WERI-Rb-1 (cell line): ENCODE measurements at regions not wholly inside any gene's neighbourhood (a gene's known extent, or its start where the extent isn't known, plus 50 kb on each side); places are given as distances from the start of the nearest gene placed in this dataset.

Source experiments
- DNase-seq: peaks from one replicate; pipeline ENCODE4 v3.0.0-alpha.2; 2020
- H3K27ac ChIP-seq: fragments of 250-450 bp; sonication (Bioruptor Pico); 2 replicates; pipeline ENCODE4 v1.5.1; 2020; ENCODE audit warnings: mild to moderate bottlenecking, moderate library complexity
- H3K27me3 ChIP-seq: fragments of 250-450 bp; sonication (Bioruptor Pico); 2 replicates; pipeline ENCODE4 v1.5.1; 2021; ENCODE audit warnings: mild to moderate bottlenecking, low read depth, moderate library complexity; ENCODE audit not compliant: insufficient read depth, severe bottlenecking
- H3K36me3 ChIP-seq: fragments of 250-450 bp; sonication (Bioruptor Pico); 2 replicates; pipeline ENCODE4 v1.5.1; 2020; ENCODE audit warnings: mild to moderate bottlenecking, moderate library complexity
- H3K4me3 ChIP-seq: 2 replicates; pipeline ENCODE4 v1.5.1; 2011; ENCODE audit warnings: low read depth, mild to moderate bottlenecking, control low read depth, low read length
- H3K9me3 ChIP-seq: fragments of 250-450 bp; sonication (Bioruptor Pico); 2 replicates; pipeline ENCODE4 v1.5.1; 2021; ENCODE audit warnings: mild to moderate bottlenecking, moderate library complexity; ENCODE audit not compliant: severe bottlenecking
- TF ChIP-seq, protein P1 (sequence below): IDR thresholded peaks from 2 replicates; pipeline ENCODE4 v1.5.1; 2011; ENCODE audit warnings: low read depth, mild to moderate bottlenecking, control low read depth, inconsistent platforms, low read length

DNA sequence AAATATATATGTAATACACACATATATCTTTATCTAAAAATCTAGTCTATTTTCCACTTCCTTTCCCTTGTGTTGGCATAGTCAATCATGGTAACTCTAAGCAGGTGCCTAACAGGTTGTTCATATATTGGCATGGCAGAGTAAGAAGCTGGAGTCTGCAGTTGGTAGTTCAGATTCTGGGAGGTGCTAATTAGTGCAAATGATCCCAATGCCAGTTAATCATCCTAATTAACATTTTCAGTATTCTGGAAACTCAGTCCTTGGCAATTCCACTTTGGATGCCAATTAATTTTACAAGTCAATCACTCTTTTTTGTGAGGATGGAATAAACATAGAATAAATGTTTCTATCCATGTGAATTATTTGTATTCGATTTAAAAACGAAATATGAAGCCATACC lies 863.7 kb upstream of the SOX9 start:
- TF ChIP-seq, protein P1, sequence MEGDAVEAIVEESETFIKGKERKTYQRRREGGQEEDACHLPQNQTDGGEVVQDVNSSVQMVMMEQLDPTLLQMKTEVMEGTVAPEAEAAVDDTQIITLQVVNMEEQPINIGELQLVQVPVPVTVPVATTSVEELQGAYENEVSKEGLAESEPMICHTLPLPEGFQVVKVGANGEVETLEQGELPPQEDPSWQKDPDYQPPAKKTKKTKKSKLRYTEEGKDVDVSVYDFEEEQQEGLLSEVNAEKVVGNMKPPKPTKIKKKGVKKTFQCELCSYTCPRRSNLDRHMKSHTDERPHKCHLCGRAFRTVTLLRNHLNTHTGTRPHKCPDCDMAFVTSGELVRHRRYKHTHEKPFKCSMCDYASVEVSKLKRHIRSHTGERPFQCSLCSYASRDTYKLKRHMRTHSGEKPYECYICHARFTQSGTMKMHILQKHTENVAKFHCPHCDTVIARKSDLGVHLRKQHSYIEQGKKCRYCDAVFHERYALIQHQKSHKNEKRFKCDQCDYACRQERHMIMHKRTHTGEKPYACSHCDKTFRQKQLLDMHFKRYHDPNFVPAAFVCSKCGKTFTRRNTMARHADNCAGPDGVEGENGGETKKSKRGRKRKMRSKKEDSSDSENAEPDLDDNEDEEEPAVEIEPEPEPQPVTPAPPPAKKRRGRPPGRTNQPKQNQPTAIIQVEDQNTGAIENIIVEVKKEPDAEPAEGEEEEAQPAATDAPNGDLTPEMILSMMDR, result no peak
- Histone ChIP-seq H3K27ac (no peak overlapping the region), H3K27me3 (peaks cover 37% of the 10 kb centered on the region), H3K4me3 (no peak overlapping the region), H3K9me3 (no peaks in the 10 kb centered on the region), H3K36me3 (no peaks in the 10 kb centered on the region)
- DNase-seq, result no peak

DNA sequence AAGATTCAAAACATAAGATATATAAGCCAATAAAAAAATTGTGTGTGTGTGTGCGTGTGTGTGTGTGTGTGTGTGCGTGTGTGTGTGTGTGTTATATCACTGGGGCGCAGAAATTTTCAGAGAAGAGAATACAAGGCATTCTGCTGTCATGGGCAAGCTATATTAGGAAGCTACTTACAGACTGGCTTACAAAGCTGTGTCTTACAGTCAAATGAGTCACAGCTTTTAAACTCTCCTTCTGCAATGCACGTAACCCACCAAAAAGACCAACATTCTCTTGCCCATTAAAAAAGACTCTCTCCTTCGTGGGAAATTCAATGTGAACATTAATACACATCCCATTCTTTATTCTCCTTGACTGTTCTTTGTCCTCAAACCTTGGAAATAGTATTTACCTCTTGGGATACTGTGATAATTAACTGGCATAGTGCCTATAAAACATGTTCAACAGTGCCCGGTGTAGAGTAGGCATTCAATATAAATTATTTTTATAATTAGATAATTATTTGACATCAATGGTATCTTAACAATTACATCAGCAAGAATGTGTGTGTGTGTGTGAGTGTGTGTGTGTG lies 860.4 kb upstream of the SOX9 start:
- Histone ChIP-seq H3K4me3 (no peak overlapping the region), H3K36me3 (no peaks in the 10 kb centered on the region), H3K27ac (no peak overlapping the region), H3K9me3 (no peaks in the 10 kb centered on the region), H3K27me3 (peaks cover 33% of the 10 kb centered on the region)
- no peak for DNase-seq
- TF ChIP-seq, protein P1, result no peak

- peaks cover 3% of the 10 kb centered on the region for H3K9me3 ChIP-seq
- peaks cover 25% of the 10 kb centered on the region for H3K27me3 ChIP-seq
- no peak for DNase-seq
- H3K27ac ChIP-seq, result no peak overlapping the region
- H3K36me3 ChIP-seq, result no peaks in the 10 kb centered on the region
- no peak overlapping the region for H3K4me3 ChIP-seq
- TF ChIP-seq, protein P1, result no peak
Measured at GRCh38 chr17:71262586-71262985, 858.2 kb upstream of the SOX9 start.

DNA sequence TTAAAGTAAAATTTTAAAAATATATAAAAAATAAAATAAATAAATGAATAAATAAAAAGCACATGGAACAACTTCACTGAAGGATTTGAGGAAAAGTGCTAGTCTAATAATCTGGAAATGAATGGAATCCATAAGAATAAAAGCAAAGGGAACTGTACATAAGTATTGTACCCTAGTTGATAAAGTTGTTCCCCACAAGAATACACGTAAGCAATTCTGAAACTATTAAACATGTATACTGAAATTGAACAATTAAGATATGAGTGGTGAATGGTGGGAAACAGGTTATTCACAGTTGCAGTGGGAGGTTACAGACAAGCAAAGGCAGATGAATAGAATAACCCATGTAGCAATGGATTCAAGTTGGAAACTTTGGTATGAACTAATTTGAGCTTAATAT lies 853.2 kb upstream of the SOX9 start:
- Histone ChIP-seq H3K27ac (no peak overlapping the region), H3K27me3 (peaks cover 25% of the 10 kb centered on the region), H3K9me3 (peaks cover 5% of the 10 kb centered on the region), H3K4me3 (no peak overlapping the region), H3K36me3 (no peaks in the 10 kb centered on the region)
- no peak for DNase-seq
- TF ChIP-seq, protein P1, result no peak

- H3K4me3 ChIP-seq, result no peak overlapping the region
- no peaks in the 10 kb centered on the region for H3K36me3 ChIP-seq
- TF ChIP-seq, protein P1, result no peak
- peaks cover 5% of the 10 kb centered on the region for H3K9me3 ChIP-seq
- H3K27ac ChIP-seq, result no peak overlapping the region
- DNase-seq, result no peak
- H3K27me3 ChIP-seq, result peaks cover 16% of the 10 kb centered on the region
Measured at GRCh38 chr17:71269201-71269600, 851.6 kb upstream of the SOX9 start.

DNA sequence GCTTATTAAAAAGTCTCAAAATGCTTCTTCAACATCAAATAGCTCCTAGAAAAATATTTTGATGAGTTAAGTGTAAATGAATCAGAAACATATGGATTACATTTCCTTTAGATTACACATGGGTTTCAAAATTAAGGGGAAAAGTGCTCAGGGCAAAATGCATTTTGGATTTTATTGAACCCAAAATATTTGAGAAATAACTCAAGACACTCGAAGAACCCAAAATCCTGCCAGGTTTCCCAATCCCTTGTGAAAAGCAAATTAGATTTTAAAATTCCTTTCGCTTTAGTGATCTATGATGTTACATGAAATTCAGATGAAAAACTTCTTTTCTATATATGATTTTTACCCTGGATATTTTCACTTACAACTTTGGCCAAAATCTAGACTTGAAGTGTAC lies 847.4 kb upstream of the SOX9 start:
- TF ChIP-seq, protein P1, result no peak
- H3K36me3 ChIP-seq, result no peaks in the 10 kb centered on the region
- DNase-seq, result no peak
- no peak overlapping the region for H3K4me3 ChIP-seq
- no peak overlapping the region for H3K27ac ChIP-seq
- no peaks in the 10 kb centered on the region for H3K9me3 ChIP-seq
- H3K27me3 ChIP-seq, result peaks cover 30% of the 10 kb centered on the region
